ENCODE measurements at regions not wholly inside any gene's neighbourhood (a gene's known extent, or its start where the extent isn't known, plus 50 kb on each side); places are given as distances from the start of the nearest gene placed in this dataset.

DNA sequence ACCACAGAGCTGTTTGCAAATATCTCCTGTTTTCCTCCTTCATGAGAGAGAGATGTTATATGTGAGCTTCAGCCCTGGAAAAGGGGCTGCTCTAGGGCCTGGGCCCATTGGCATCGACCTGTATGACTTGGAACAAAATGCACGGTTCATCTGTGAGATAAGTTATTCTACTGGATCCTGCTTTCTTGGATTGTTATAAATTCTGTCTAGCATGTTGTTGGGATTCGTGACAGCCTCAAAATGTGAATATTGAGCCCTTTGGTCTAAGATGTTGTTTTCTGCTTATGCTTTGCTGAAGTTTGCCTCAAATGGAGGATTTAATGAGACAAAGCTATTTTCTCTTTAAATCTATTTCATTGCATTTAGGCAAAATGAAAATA lies 372.9 kb downstream of the EN1 start:
- 82% methylated on average over 3 of the region's 3 CpGs for WGBS

DNA sequence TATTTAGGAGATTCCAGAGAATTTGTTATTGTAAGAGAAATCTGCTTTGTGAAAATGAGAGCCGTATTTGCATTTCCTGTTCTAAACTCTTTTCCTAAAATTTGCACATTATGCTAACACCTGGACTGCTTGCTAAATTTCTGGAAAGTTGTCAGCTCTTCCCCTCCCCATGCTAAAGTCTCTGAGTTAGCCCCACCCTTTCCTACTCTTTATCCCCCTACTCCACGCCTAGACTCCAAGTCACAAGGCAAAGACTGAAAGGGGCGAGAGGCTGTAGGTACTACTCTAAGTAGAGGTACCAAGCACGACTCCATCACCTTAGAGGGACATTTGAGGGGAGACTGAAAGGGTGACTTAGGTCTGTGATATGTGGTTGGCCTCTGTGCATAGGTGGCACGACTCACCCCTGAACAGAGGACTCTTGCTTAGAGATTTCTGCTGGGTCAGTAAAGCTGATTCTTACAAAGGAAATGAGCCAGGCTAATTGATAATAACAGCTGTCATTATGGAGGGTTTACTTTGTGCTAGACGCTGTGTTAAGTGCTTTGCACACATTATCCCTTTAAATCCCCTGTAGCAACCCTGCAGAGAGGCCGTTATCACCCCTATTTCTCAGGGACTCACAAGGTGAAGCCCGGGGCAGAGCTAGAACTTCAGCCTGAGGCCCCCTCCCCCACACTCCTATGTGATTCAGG lies 373.5 kb downstream of the EN1 start:
- Histone ChIP-seq H3K9ac (ENCODE audit: low read depth in 1 of 2, low read length in 2 of 2) (no peak overlapping the region), H3K4me3 (ENCODE audit: low read depth in 1 of 3, low read length in 3 of 3) (no peak overlapping the region), H3K9me3 (ENCODE audit: control insufficient read depth in 4 of 4, low read length in 3 of 4) (no peaks in the 10 kb centered on the region), H3K27ac (ENCODE audit: low read depth in 1 of 2, low read length in 2 of 2) (no peak overlapping the region), H3K4me1 (ENCODE audit: control insufficient read depth in 4 of 4, insufficient read depth in 4 of 4, low read length in 3 of 4) (peaks cover 0 to 6% (median 4%) of the 10 kb centered on the region in 4 donors), H3K36me3 (ENCODE audit: control insufficient read depth in 4 of 4, insufficient read depth in 3 of 4, low read depth in 1 of 4, low read length in 3 of 4) (no peaks in the 10 kb centered on the region), H3K27me3 (ENCODE audit: control insufficient read depth in 4 of 4, insufficient read depth in 4 of 4, low read length in 3 of 4) (peaks cover 0 to 2% (median 0%) of the 10 kb centered on the region in 4 donors)
- TF ChIP-seq RXRA (IDR thresholded peaks at IDR 0.05): no peak
- no peak for TF ChIP-seq CTCF (IDR thresholded peaks at IDR 0.05; ENCODE audit: low read depth, low read length, missing input control)
- no peak for TF ChIP-seq RAD21 (IDR thresholded peaks at IDR 0.05)
- TF ChIP-seq SP1 (IDR thresholded peaks at IDR 0.05): no peak
- TF ChIP-seq FOXA1 (IDR thresholded peaks at IDR 0.05): no peak
- TF ChIP-seq, protein P1, sequence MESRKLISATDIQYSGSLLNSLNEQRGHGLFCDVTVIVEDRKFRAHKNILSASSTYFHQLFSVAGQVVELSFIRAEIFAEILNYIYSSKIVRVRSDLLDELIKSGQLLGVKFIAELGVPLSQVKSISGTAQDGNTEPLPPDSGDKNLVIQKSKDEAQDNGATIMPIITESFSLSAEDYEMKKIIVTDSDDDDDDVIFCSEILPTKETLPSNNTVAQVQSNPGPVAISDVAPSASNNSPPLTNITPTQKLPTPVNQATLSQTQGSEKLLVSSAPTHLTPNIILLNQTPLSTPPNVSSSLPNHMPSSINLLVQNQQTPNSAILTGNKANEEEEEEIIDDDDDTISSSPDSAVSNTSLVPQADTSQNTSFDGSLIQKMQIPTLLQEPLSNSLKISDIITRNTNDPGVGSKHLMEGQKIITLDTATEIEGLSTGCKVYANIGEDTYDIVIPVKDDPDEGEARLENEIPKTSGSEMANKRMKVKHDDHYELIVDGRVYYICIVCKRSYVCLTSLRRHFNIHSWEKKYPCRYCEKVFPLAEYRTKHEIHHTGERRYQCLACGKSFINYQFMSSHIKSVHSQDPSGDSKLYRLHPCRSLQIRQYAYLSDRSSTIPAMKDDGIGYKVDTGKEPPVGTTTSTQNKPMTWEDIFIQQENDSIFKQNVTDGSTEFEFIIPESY (IDR thresholded peaks at IDR 0.05): no peak
- no peak for TF ChIP-seq YY1 (IDR thresholded peaks at IDR 0.05)
- no peak for TF ChIP-seq FOXA2 (IDR thresholded peaks at IDR 0.05)
- TF ChIP-seq HNF4G (IDR thresholded peaks at IDR 0.05): no peak
- TF ChIP-seq HNF4A (conservative IDR thresholded peaks at IDR 0.05): no peak
- no peak for DNase-seq (ENCODE audit: low spot score)
- 60% methylated on average over 8 of the region's 8 CpGs for WGBS

More for the DNA sequence above, 372.9 kb downstream of the EN1 start:
- TF ChIP-seq HNF4A (conservative IDR thresholded peaks at IDR 0.05) (no peak), EGR1 (IDR thresholded peaks at IDR 0.05; ENCODE audit: low read depth in 2 of 2) (no peak), MAX (IDR thresholded peaks at IDR 0.05) (no peak), YY1 (IDR thresholded peaks at IDR 0.05) (no peak), RXRA (IDR thresholded peaks at IDR 0.05) (no peak), ATF3 (IDR thresholded peaks at IDR 0.05) (no peak)
- TF ChIP-seq, protein P1 (IDR thresholded peaks at IDR 0.05): no peak
- DNase-seq (ENCODE audit: low spot score): no peak
- no peaks in the 10 kb centered on the region for H3K36me3 ChIP-seq (ENCODE audit: control insufficient read depth in 4 of 4, insufficient read depth in 3 of 4, low read depth in 1 of 4, low read length in 3 of 4)
- no peak overlapping the region for H3K9ac ChIP-seq (ENCODE audit: low read depth in 1 of 2, low read length in 2 of 2)
- H3K27me3 ChIP-seq (ENCODE audit: control insufficient read depth in 4 of 4, insufficient read depth in 4 of 4, low read length in 3 of 4): no peaks in the 10 kb centered on the region
- H3K4me3 ChIP-seq (ENCODE audit: low read depth in 1 of 3, low read length in 3 of 3): no peak overlapping the region
- H3K27ac ChIP-seq (ENCODE audit: low read depth in 1 of 2, low read length in 2 of 2): no peak overlapping the region
- H3K9me3 ChIP-seq (ENCODE audit: control insufficient read depth in 4 of 4, low read length in 3 of 4): no peaks in the 10 kb centered on the region
- H3K4me1 ChIP-seq (ENCODE audit: control insufficient read depth in 4 of 4, insufficient read depth in 4 of 4, low read length in 3 of 4): peaks cover 0 to 6% (median 4%) of the 10 kb centered on the region in 4 donors

Data from liver (tissue), 8 donors.